Tibial nerve (tissue), 4 donors: ENCODE measurements at regions not wholly inside any gene's neighbourhood (a gene's known extent, or its start where the extent isn't known, plus 50 kb on each side); places are given as distances from the start of the nearest gene placed in this dataset.

Source experiments
- DNase-seq, 2 donors: peaks; one replicate each; pipeline ENCODE4 v3.0.0-alpha.2; 2019; ENCODE audit warnings: low spot score in 2 of 2
- H3K27ac ChIP-seq, 4 donors: fragments of 200-600 bp; sonication (generic) in 3 of 4; one replicate each; pipeline ENCODE4 v1.5.1; 2017 to 2019; ENCODE audit warnings: mild to moderate bottlenecking in 1 of 4
- H3K27me3 ChIP-seq, 2 donors: fragments of 200-600 bp; sonication (generic) in 1 of 2; one replicate each; pipeline versions ENCODE4 v1.5.1 to v1.6.0; 2017 to 2019
- H3K36me3 ChIP-seq, 3 donors: fragments of 200-600 bp; sonication (generic); one replicate each; pipeline ENCODE4 v1.5.1; 2018 to 2019
- H3K4me1 ChIP-seq, 4 donors: fragments of 200-600 bp; sonication (generic) in 3 of 4; one replicate each; pipeline ENCODE4 v1.5.1; 2017 to 2019
- H3K4me3 ChIP-seq, 4 donors: fragments of 200-600 bp; sonication (generic) in 3 of 4; one replicate each; pipeline ENCODE4 v1.5.1; 2017 to 2019; ENCODE audit warnings: mild to moderate bottlenecking in 1 of 4, moderate library complexity in 1 of 4
- H3K9me3 ChIP-seq, 4 donors: fragments of 200-600 bp; sonication (generic) in 3 of 4; one replicate each; pipeline ENCODE4 v1.5.1; 2017 to 2019
- EP300 ChIP-seq, 2 donors: sonication (generic); formaldehyde crosslinking; IDR thresholded peaks; one replicate each; pipeline ENCODE4 v1.6.1; 2017; ENCODE audit warnings: antibody characterized with exemption in 2 of 2, mild to moderate bottlenecking in 1 of 2
- POLR2A ChIP-seq, 2 donors: fragments of 450-650 bp; IDR thresholded peaks; one replicate each; pipeline ENCODE4 v1.6.1; 2017; ENCODE audit warnings: antibody characterized with exemption in 2 of 2, mild to moderate bottlenecking in 2 of 2, moderate library complexity in 2 of 2
- WGBS, 2 donors: methylation state at CpG; one replicate each; pipeline ENCODE4 v1.1.5; 2018; 5-methylcytosine and 5-hydroxymethylcytosine counted together
- TF ChIP-seq, protein P1 (sequence below), 5 experiments: fragments of 200-600 bp in 3 of 5; fragments of 450-650 bp in 2 of 5; sonication (generic) in 3 of 5; IDR thresholded peaks; one replicate each; pipeline ENCODE4 v1.5.1; 2016 to 2019; ENCODE audit warnings: antibody characterized with exemption in 5 of 5, mild to moderate bottlenecking in 3 of 5, moderate library complexity in 2 of 5

DNA sequence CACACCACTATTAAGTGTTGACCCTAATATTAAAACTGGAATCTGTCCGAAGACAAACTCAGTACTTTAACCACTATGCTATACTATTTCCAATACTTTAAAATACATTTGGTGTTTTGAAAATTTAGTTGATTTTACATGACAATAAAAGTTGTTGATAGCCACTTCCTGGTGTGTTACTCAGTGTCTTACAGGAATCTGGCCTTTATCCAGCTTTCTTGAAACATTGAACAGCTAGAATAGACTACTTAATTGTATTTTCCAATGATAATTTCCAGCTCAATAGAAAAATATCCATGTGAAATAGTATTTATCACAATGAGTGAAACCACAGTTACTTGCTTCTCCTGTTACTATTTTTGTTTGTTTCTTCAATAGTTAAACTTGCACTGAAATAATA is 369.6 kb upstream of the ADGRL4 start:
- H3K27me3 ChIP-seq = no peaks in the 10 kb centered on the region
- TF ChIP-seq POLR2A (IDR thresholded peaks at IDR 0.05) (no peak), EP300 (IDR thresholded peaks at IDR 0.05) (no peak)
- TF ChIP-seq, protein P1, sequence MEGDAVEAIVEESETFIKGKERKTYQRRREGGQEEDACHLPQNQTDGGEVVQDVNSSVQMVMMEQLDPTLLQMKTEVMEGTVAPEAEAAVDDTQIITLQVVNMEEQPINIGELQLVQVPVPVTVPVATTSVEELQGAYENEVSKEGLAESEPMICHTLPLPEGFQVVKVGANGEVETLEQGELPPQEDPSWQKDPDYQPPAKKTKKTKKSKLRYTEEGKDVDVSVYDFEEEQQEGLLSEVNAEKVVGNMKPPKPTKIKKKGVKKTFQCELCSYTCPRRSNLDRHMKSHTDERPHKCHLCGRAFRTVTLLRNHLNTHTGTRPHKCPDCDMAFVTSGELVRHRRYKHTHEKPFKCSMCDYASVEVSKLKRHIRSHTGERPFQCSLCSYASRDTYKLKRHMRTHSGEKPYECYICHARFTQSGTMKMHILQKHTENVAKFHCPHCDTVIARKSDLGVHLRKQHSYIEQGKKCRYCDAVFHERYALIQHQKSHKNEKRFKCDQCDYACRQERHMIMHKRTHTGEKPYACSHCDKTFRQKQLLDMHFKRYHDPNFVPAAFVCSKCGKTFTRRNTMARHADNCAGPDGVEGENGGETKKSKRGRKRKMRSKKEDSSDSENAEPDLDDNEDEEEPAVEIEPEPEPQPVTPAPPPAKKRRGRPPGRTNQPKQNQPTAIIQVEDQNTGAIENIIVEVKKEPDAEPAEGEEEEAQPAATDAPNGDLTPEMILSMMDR (IDR thresholded peaks at IDR 0.05) = no peak
- WGBS, 2 donors = 55 to 56% methylated on average over 1 of the region's 1 CpG
- H3K36me3 ChIP-seq = no peaks in the 10 kb centered on the region
- H3K27ac ChIP-seq = no peak overlapping the region
- peaks cover 0 to 15% (median 0%) of the 10 kb centered on the region in 4 donors for H3K4me1 ChIP-seq
- no peak overlapping the region for H3K4me3 ChIP-seq
- H3K9me3 ChIP-seq = no peaks in the 10 kb centered on the region
- DNase-seq = no peak

DNA sequence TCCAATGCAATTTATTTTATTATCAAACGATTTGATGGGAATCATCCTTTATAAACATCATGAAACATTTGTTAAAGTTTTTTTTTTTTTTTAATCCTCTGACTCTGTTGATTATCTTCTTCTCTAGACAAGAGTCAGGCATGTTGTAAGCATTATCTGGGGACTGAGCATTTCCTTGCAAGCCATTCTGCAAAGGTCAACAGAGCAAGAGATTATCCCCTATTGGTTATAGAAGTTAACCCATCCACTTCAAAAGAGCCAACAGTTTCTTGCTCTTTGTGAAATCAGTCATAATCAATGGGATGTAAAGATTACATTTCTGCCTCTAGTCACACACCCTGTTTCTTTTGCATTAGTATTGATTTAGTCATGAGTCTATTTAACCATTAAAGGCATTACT is 368.8 kb upstream of the ADGRL4 start:
- no peaks in the 10 kb centered on the region for H3K9me3 ChIP-seq
- H3K4me1 ChIP-seq = peaks cover 0 to 15% (median 0%) of the 10 kb centered on the region in 4 donors
- no peak for TF ChIP-seq EP300 (IDR thresholded peaks at IDR 0.05)
- TF ChIP-seq POLR2A (IDR thresholded peaks at IDR 0.05) = no peak
- TF ChIP-seq, protein P1 (IDR thresholded peaks at IDR 0.05) = no peak
- no peaks in the 10 kb centered on the region for H3K36me3 ChIP-seq
- H3K27me3 ChIP-seq = no peaks in the 10 kb centered on the region
- H3K4me3 ChIP-seq = no peak overlapping the region
- 13 to 32% methylated on average over 1 of the region's 1 CpG for whole genome bisulfite sequencing, 2 donors
- H3K27ac ChIP-seq = no peak overlapping the region
- no peak for DNase-seq

DNA sequence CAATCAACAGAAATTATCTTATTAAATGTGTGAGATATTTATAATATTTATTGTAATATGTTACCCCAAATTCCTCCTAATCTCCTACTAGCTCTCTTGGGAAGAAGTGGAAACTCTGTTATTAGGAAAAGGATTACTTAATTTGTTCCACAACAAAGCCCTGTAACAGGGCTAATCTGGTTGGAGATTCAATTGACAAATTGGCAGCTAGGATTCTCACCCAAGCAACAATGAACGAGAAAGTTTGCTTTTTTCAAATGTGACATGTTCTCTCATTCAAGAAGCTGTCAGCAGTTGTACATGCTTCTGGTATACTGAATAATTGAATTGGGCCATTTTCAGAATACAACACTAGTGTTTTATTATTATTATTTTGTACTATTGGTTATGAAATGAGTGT is 367.9 kb upstream of the ADGRL4 start:
- H3K27ac ChIP-seq = no peak overlapping the region
- no peaks in the 10 kb centered on the region for H3K27me3 ChIP-seq
- no peak overlapping the region for H3K4me3 ChIP-seq
- peaks cover 0 to 15% (median 0%) of the 10 kb centered on the region in 4 donors for H3K4me1 ChIP-seq
- WGBS, 2 donors = 56 to 57% methylated on average over 1 of the region's 1 CpG
- H3K36me3 ChIP-seq = no peaks in the 10 kb centered on the region
- H3K9me3 ChIP-seq = no peaks in the 10 kb centered on the region
- no peak for DNase-seq
- TF ChIP-seq POLR2A (IDR thresholded peaks at IDR 0.05) (no peak), EP300 (IDR thresholded peaks at IDR 0.05) (no peak)
- TF ChIP-seq, protein P1 (IDR thresholded peaks at IDR 0.05) = no peak

DNA sequence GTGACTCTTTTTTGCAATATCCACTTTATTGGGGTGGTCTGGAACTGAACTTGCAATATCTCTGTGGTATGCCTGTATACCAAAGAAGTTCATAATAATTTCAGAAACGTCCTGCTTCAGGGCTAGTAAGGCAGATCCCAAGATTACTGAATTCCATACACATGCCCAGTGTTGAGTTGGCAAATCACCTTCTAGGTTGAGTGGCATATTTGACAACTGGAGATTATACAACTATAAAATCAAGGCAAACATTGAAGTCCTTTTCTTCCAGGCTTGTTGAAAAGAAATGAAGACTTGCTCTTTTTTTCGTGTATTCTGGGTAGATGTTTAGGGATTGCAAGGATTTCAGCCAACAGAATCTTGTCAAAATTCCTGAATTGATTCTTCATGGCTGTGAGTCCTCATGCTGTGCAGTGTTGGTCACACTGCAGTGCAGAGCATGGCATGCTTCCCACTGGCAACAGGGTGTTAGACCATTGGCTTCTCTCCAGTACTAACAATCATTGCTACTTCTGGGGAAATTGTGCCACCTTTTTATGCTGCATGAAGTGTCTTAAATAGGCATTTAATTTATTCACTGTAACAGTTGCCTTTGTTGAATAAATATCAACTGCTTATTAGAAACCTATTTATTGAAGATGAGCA is 367.1 kb upstream of the ADGRL4 start:
- TF ChIP-seq EP300 (IDR thresholded peaks at IDR 0.05) (no peak), POLR2A (IDR thresholded peaks at IDR 0.05) (no peak)
- TF ChIP-seq, protein P1 (IDR thresholded peaks at IDR 0.05) = no peak
- 40 to 42% methylated on average over 2 of the region's 2 CpGs for WGBS, 2 donors

DNA sequence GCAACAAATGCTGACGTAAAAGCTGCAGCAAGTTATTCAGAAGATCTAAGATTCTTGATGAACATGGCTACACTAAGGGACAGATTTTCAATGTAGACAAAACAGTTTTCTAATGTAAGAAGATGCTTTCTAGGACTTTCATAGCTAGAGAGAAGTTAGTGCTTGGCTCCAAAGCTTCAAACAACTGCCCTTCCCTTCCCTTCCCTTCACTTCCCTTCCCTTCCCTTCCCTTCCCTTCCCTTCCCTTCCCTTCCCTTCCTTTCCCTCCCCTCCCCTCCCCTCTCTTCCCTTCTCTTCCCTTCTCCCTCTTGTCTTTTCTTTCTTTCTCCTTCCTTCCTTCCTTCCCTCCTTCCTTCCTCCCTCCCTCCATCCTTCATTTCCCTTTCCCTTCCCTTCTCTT is 365.3 kb upstream of the ADGRL4 start:
- Histone ChIP-seq H3K27me3 (no peaks in the 10 kb centered on the region), H3K4me3 (no peak overlapping the region), H3K27ac (no peak overlapping the region), H3K36me3 (no peaks in the 10 kb centered on the region), H3K4me1 (peaks cover 0 to 15% (median 0%) of the 10 kb centered on the region in 4 donors), H3K9me3 (no peaks in the 10 kb centered on the region)
- DNase-seq = no peak
- TF ChIP-seq, protein P1 (IDR thresholded peaks at IDR 0.05) = no peak
- no peak for TF ChIP-seq EP300 (IDR thresholded peaks at IDR 0.05)
- TF ChIP-seq POLR2A (IDR thresholded peaks at IDR 0.05) = no peak
- WGBS, 2 donors = 91 to 94% methylated on average over 1 of the region's 1 CpG

More for the DNA sequence above, 367.1 kb upstream of the ADGRL4 start:
- H3K27me3 ChIP-seq = no peaks in the 10 kb centered on the region
- H3K9me3 ChIP-seq = no peaks in the 10 kb centered on the region
- no peak for DNase-seq
- no peaks in the 10 kb centered on the region for H3K36me3 ChIP-seq
- no peak overlapping the region for H3K27ac ChIP-seq
- H3K4me3 ChIP-seq = no peak overlapping the region
- peaks cover 0 to 15% (median 0%) of the 10 kb centered on the region in 4 donors for H3K4me1 ChIP-seq
